MG63 (cell line): ENCODE measurements at regions not wholly inside any gene's neighbourhood (a gene's known extent, or its start where the extent isn't known, plus 50 kb on each side); places are given as distances from the start of the nearest gene placed in this dataset.

Experiments used
- DNase-seq: peaks from one replicate; pipeline ENCODE4 v3.0.0-alpha.2; 2020
- H3K27me3 ChIP-seq: fragments of 250-450 bp; sonication (Bioruptor Pico); 2 replicates; pipeline ENCODE4 v1.5.1; 2020; ENCODE audit warnings: mild to moderate bottlenecking, moderate library complexity
- H3K36me3 ChIP-seq: fragments of 250-450 bp; sonication (Bioruptor Pico); 2 replicates; pipeline ENCODE4 v1.5.1; 2020; ENCODE audit warnings: mild to moderate bottlenecking, moderate library complexity
- H3K4me3 ChIP-seq: fragments of 250-450 bp; sonication (Bioruptor Pico); 2 replicates; pipeline ENCODE4 v1.5.1; 2020; ENCODE audit warnings: mild to moderate bottlenecking, moderate library complexity
- H3K9me3 ChIP-seq: fragments of 250-450 bp; sonication (Bioruptor Pico); 2 replicates; pipeline ENCODE4 v1.5.1; 2020; ENCODE audit warnings: mild to moderate bottlenecking, moderate library complexity

DNA sequence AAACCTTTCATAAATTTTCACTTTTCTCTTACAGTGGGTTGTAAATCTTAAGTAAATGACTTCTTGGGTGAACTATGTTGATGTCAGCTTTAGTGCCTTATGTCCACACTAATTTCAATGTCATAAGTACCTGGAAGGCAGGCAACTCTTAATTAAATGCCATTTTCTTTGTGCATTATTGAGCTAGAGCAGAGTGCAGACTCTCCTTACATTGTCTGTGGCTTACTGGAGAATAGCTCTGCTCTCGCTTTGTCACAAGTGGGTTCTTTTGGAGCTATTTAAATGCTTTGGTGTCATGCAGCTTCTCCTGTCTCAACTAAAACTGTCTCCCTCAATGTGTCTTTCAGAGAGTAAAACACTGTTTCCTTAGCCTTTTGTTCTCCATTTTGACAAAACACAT is 411.6 kb downstream of the STIM2 start:
- DNase-seq: no peak
- Histone ChIP-seq H3K4me3 (no peak overlapping the region), H3K36me3 (no peaks in the 10 kb centered on the region)

DNA sequence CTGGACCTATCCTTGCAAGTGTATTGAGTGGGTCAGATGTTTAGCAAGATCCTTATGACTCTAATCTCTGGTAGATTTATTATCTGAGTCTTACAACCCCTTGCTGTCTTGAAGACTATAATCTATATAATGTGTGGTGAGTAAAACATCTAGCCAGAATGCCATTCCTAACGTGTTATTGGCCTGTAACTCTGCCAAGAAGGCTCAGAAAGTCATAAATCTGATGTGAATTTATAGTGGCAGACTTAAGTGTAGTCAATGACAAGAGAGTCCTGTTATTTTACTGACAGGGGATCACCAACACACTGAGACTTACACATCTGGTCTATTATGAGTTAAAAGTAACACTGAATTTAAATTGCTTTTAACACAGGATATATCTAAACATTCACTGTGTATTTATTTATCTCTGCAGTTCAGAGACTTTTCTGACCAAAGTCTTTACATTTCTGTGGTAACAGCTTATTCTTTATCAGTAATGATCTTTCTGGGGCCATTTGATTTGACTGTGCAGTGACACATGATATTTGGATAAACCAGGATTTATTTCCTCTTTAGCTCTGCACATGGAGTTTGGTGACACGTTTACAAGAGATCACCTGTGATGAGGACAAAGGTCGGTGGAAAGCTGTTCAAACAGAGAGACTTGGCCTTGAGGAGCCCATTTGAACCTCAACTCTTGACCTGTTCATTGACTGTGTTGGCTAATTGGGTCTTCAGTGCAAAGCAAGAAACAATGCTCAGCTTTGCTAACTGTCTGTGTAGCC is 415.8 kb downstream of the STIM2 start:
- DNase-seq: no peak
- Histone ChIP-seq H3K4me3 (no peak overlapping the region), H3K36me3 (no peaks in the 10 kb centered on the region), H3K27me3 (no peaks in the 10 kb centered on the region), H3K9me3 (no peaks in the 10 kb centered on the region)

More for the DNA sequence above, 411.6 kb downstream of the STIM2 start:
- H3K9me3 ChIP-seq: no peaks in the 10 kb centered on the region
- H3K27me3 ChIP-seq: no peaks in the 10 kb centered on the region

DNA sequence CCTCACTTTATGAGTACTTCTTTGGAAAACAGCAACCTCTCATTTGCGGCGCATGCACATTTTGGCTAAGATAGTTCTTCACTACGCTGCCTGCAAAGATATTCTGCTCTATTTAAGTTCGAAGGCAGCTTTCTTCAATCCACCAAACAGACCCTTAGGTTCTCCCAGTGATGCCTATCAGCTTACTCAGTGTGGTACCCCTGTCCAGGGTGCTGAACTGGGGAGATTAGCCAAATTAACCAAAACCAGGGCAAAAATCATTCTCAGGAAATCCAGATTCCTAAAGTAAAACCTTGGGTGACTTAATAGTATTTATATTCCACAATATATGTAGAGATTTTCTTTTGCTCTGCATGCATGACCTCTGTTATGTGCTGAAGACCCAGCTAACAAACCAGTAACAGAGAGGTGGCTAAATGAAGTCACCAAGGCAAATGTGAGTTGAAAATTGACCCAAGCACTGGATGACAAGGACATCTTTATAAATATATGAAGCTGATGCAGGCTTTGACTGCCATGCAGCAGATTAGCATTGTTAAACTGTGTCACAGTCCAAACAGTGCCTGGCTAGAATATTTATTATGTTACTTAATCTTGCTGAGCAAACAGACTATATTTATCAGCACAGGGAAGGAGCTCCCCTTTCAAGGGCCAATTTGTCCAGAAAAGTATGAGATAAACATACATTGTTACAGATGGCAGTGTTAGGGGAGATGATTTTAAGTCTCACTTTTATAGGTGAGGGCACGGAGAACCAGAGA is 418.2 kb downstream of the STIM2 start:
- DNase-seq: peak; percentile 2
- no peaks in the 10 kb centered on the region for H3K9me3 ChIP-seq

DNA sequence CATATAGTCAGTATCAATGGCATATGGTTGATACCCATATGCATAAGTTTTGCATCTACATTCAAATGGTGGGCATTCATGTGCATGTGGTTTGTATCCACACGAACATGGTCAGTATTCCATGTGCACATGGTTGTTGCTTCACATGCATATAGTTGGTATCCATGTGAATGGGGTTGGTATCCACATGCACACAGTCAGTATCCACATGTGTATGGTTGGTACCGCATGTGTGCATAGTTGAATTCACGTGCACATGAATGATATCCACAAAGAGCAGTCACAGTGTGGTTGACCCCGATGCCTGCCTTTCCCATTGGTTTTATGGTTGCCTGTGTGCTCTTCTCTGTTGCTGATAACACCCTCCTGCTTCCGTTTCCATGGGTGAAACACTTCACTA is 427.9 kb downstream of the STIM2 start:
- no peak for DNase-seq
- no peaks in the 10 kb centered on the region for H3K36me3 ChIP-seq
- no peaks in the 10 kb centered on the region for H3K9me3 ChIP-seq
- no peak overlapping the region for H3K4me3 ChIP-seq
- H3K27me3 ChIP-seq: no peaks in the 10 kb centered on the region

More for the DNA sequence above, 418.2 kb downstream of the STIM2 start:
- Histone ChIP-seq H3K36me3 (no peaks in the 10 kb centered on the region), H3K27me3 (no peaks in the 10 kb centered on the region), H3K4me3 (no peak overlapping the region)

DNA sequence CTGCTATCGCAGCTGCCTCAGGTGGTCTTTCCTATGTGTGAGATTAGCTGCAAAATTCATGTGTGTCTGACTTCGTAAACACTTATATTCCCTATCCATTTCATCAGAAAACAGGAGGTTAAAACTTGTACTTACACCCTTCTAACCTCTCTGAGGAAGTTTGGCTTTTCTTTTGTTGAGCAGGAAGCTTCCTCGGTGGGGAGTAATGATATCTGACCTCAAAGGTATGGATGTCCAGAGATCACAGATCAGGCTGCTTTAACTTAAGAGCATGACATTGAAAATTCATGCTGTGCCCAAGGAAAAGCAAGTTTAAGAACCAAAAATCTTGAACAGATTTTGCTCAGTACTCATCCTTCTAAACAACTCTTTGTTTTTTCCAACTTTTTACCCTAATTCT is 429.1 kb downstream of the STIM2 start:
- Histone ChIP-seq H3K36me3 (no peaks in the 10 kb centered on the region), H3K27me3 (no peaks in the 10 kb centered on the region), H3K9me3 (no peaks in the 10 kb centered on the region), H3K4me3 (no peak overlapping the region)
- no peak for DNase-seq

DNA sequence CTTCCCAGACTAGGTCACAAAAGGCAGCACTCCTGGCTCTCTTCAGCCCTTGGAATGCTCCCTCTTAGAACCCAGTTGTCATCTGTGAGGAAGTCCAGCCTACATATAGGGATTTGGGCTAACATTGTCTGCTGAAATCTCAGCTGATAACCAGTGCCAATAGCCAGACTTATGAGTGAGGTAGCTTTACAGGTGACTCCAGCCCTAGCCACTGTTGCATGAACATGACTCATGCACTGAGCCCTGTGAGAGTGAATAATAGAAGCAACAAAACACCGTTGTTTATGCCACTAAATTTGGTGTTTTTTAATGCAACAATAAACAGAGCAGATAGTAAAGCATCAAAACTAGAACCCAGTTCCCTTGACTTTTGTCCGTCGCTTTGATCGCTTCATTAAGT is 433.2 kb downstream of the STIM2 start:
- H3K4me3 ChIP-seq: no peak overlapping the region
- H3K9me3 ChIP-seq: no peaks in the 10 kb centered on the region
- DNase-seq: no peak
- no peaks in the 10 kb centered on the region for H3K36me3 ChIP-seq
- no peaks in the 10 kb centered on the region for H3K27me3 ChIP-seq

DNA sequence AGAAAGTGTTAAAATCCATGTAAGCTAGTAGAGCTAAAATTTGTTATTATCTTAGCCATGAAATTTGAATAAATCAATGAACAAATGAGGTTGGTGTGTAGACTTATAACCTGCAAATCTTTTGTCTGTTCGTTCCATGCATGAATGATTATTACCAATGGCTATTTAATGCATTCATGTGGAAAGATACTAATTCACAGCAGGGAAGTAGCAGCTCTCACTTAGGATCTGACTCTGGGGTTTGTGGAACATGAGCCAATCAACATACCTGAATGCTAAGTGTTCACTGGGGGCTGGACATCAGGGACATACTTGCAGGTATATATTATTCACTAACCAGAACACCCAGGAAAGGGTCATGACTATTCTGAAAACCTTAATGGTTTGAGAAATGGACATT is 444.1 kb downstream of the STIM2 start:
- no peak for DNase-seq
- Histone ChIP-seq H3K27me3 (no peaks in the 10 kb centered on the region), H3K4me3 (no peak overlapping the region), H3K36me3 (no peaks in the 10 kb centered on the region), H3K9me3 (no peaks in the 10 kb centered on the region)

DNA sequence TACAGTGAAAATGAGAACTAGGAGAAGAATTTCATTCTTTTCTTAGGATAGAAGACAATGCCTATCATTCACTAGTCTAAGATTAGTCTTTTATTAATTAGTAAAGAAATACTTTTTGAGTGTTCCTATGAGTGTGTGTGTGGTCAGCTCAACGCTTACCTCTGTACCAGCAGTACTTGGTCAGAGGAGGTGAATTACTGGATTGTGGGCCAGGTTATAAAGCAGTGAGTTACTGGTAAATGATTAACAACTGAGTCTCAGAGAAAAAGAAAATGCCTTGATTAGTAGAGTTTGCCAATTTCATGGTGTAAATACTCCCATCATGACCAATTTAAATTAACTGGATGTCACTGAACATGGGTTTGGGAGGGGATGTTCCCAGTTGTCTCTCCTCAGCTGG is 444.6 kb downstream of the STIM2 start:
- Histone ChIP-seq H3K27me3 (no peaks in the 10 kb centered on the region), H3K9me3 (no peaks in the 10 kb centered on the region)
- DNase-seq: no peak

DNA sequence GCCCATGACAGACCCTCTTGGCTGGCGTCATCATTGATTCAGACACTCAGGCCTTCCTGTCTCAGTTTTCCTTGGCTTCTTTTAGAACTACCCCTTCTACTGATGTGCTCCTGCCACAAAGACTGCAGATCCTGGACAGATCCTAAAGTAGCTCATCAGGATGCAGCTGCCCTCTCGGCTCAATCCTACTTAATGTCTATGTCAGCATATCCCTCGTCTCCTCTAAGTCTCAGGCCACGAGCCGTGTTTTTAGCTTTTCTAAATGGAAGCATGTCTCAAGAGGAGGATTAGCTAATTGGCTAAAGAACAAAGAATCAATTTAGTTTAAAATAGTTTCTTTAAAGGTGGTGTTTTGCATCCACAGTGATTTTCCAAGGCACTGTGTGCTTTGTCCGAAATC is 447.7 kb downstream of the STIM2 start:
- Histone ChIP-seq H3K36me3 (no peaks in the 10 kb centered on the region), H3K4me3 (no peak overlapping the region)

More for the DNA sequence above, 444.6 kb downstream of the STIM2 start:
- H3K36me3 ChIP-seq: no peaks in the 10 kb centered on the region
- H3K4me3 ChIP-seq: no peak overlapping the region

DNA sequence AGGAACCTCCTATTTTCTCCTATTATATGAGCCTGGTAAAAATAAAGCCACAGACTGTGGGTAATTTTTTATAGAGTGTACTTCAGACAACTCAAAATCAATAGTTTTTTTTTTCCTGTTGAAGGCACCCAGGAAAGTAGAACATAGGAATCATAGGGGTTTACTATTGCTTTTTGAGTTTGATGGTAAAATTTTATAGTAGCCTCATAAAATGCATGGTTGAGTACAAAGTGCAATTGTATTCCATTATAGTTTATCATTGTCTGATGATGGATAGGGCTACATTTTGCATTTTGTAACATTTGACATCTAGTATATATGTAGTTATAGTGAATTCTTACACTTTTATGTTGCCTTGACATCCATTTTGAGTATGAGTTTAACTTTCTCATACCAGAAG is 455.0 kb downstream of the STIM2 start:
- no peaks in the 10 kb centered on the region for H3K36me3 ChIP-seq
- H3K27me3 ChIP-seq: no peaks in the 10 kb centered on the region
- no peaks in the 10 kb centered on the region for H3K9me3 ChIP-seq
- H3K4me3 ChIP-seq: no peak overlapping the region
- no peak for DNase-seq

More for the DNA sequence above, 447.7 kb downstream of the STIM2 start:
- no peak for DNase-seq
- Histone ChIP-seq H3K9me3 (no peaks in the 10 kb centered on the region), H3K27me3 (no peaks in the 10 kb centered on the region)

DNA sequence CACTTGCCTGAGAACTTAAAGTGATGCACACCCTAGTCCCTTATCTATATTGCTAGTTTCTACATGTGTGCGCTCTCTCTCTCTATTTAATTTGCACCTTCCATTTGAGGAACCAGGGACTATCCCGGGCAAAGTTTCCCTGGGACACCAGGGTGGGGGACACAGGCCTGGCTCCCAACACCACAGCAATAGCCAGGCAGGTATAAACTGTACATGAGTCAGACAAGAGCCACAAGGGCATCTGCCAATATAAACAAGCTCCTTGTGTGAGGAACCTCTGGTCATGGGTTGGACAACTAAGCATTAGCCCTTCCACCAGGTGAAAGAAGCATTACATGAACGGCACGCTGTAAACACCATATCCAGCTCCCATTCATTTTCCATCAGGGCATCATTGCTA is 455.5 kb downstream of the STIM2 start:
- no peak overlapping the region for H3K4me3 ChIP-seq
- no peaks in the 10 kb centered on the region for H3K27me3 ChIP-seq
- DNase-seq: no peak
- no peaks in the 10 kb centered on the region for H3K36me3 ChIP-seq
- no peaks in the 10 kb centered on the region for H3K9me3 ChIP-seq

DNA sequence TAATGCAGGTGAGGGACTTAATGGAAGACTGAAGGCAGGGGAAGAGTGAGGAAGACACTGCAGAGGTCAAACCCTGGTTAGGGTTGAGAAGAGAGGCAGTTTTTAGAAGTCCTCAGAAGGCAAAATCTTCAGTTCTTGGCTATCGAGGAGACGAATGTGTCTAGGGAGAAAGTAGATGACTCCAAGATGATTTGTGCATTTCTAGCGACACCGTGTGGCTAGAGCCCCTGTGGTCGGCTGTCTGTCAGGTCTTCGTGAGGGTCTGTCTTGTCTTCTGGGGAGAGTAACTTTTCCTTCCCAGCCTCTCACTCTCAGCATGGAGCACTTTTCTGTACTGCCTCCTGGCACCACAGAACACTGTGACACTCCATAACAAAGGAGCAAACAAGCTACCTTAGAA is 458.1 kb downstream of the STIM2 start:
- no peaks in the 10 kb centered on the region for H3K36me3 ChIP-seq
- H3K9me3 ChIP-seq: no peaks in the 10 kb centered on the region
- peak; percentile 8 for DNase-seq
- no peaks in the 10 kb centered on the region for H3K27me3 ChIP-seq
- no peak overlapping the region for H3K4me3 ChIP-seq

DNA sequence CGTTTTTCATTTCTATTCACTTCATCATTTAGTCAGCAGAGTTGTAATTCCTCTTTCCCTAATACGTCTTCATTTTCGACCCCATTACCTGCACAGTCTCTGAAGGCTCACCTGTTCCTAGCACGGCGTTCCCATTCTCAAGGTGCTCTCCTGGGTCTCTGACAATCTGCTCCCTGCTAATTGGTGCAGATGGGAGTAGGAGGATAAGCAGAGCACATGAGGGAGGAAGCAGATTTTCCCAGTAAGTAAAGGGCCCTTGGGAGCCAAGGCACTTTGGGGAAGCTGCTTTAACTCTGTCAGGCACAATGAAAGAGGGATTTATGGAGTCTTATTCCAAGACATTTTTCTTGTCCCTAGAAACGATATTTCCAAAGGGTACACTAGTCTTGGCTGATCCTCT is 466.4 kb downstream of the STIM2 start:
- no peak for DNase-seq
- H3K36me3 ChIP-seq: no peaks in the 10 kb centered on the region
- H3K4me3 ChIP-seq: no peak overlapping the region
- no peaks in the 10 kb centered on the region for H3K9me3 ChIP-seq
- H3K27me3 ChIP-seq: no peaks in the 10 kb centered on the region

DNA sequence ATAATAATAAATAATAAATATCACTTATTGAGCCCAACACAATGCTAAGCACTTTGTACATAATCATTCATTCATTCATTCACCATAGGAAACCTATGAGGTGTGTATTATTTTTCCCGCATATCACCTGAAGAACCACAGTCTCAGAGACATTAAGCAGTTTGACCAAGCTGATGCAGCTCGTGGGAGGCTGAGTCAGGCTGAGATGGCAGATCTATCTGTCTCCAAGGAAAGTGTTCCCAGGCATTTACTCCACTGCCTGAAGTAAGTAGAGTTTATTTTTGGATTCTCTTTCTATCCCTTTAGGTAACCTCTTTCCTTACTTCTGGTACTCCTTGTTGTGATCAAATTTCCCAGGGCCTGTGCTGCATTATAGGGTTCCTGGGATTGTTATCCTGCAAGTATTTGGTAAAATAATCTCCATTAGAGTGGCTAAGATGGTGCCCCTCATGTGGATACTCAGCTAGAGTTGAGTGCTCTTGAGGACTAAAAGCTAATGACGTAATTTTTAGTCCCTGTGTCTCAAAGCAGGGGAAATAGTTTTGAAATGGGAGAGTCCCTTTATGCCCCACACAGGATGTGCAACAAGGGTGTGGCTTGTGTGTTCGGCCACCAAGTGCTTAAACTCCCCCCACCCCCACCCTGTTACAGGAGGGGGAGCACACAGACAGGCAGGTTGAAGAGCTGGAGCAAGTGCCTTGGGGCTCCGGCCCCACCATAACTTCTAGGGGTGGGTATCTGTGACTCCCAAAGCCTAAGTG is 467.0 kb downstream of the STIM2 start:
- Histone ChIP-seq H3K27me3 (no peaks in the 10 kb centered on the region), H3K9me3 (no peaks in the 10 kb centered on the region), H3K36me3 (no peaks in the 10 kb centered on the region), H3K4me3 (no peak overlapping the region)
- no peak for DNase-seq

DNA sequence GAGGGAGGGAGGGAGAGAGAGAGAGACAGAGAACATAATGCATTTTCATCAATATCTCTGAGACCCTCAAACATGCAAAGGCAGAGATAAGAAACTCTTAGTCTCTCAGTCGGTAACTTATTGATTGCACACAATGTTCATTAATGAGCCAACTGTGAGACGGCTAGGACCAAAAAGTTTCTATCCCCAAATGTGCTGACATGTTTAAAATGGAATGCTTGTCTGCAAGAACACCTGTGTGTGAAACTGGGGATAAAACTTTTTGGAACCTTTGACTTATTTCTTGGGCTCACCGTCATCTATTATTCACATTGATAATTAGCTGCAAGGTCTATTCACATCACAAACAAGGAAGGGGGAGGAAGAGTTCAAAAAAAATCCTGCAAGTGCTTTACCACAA is 477.9 kb downstream of the STIM2 start:
- H3K4me3 ChIP-seq: no peak overlapping the region
- H3K27me3 ChIP-seq: no peaks in the 10 kb centered on the region
- no peak for DNase-seq
- H3K36me3 ChIP-seq: no peaks in the 10 kb centered on the region
- H3K9me3 ChIP-seq: no peaks in the 10 kb centered on the region

DNA sequence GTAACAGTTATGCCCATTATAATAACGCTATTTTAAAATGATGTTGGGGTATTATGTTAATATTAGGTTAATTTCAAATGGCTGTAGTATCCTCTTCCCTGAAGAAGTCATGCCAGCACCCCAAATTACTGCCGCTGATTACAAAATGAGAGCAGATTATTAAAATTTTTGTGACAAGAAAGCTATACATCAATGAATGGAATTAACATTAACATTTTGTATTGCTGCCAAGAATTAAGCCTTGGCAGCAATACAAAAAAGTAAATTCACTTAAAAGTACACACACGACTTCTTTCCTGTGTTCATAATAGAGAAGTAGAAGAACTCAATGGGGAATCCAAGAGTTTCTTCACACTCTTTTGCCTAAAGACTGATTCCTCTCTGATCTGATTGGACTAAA is 482.8 kb downstream of the STIM2 start:
- H3K36me3 ChIP-seq: no peaks in the 10 kb centered on the region
- no peak for DNase-seq
- no peaks in the 10 kb centered on the region for H3K27me3 ChIP-seq
- no peaks in the 10 kb centered on the region for H3K9me3 ChIP-seq
- H3K4me3 ChIP-seq: no peak overlapping the region

DNA sequence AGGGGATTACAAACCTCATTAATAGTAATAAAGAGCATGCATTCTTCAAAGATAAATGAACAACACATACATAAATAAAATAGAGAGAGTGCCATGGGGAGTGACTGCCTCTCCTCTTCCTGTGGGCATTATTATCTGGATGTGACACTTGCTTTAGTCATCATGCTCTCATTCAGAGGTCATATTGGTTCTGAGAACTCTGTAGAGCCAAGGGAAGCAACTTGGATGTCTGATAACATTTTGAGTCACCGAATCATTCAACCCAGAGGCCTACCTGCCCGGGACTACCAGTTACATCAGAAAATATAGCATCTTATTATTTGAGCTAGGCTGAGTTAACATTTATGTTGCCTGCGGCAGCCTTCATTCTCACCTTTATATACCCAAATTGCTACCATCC is 489.5 kb downstream of the STIM2 start:
- no peaks in the 10 kb centered on the region for H3K9me3 ChIP-seq
- no peaks in the 10 kb centered on the region for H3K27me3 ChIP-seq
- H3K4me3 ChIP-seq: no peak overlapping the region
- H3K36me3 ChIP-seq: no peaks in the 10 kb centered on the region
- no peak for DNase-seq
